ENCODE measurements at regions not wholly inside any gene's neighbourhood (a gene's known extent, or its start where the extent isn't known, plus 50 kb on each side); places are given as distances from the start of the nearest gene placed in this dataset.
"Not testable (repeated sequence)": the region's sequence is repeated elsewhere in the genome, so short reads cannot be mapped to it uniquely, and the experiment has no call there.

DNA sequence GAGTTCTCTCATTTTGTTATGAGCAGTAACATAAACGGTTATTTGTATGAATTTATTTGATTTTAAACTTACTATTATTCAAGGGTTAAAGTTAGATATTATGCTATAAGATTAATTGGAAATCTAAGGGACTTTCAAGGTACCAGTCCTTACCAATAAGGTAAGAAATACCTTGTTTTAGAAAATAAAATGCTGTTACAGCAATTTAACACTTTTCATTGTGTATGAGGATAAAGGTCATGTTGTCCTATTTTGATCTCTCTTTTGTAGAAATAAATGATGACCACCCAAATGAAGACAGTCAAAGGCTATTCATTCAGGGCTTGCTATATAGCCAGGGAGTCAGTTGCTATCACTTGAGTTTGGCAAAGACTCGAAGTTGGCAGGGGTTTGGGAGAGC, 1185.9 kb upstream of the GOT2 start:
- DNase-seq: no peak

DNA sequence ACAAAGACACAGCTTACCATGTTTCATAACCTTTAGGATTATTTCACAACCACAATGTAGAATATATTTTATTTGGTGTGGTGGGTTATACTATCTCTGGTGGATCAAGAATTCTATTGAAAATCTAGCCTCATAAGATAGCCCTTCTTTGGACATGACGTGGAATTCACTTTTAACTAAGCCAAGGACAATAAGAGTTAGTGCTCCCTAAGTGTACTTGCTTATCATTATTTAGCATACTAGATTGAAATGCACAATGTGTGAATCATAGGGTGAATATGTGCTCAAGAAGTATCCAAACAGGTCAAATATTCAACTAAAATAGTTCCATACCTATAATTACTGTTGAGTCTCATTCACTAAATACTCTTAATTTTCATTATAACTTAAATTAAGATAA, 1179.5 kb upstream of the GOT2 start:
- no peak for DNase-seq

DNA sequence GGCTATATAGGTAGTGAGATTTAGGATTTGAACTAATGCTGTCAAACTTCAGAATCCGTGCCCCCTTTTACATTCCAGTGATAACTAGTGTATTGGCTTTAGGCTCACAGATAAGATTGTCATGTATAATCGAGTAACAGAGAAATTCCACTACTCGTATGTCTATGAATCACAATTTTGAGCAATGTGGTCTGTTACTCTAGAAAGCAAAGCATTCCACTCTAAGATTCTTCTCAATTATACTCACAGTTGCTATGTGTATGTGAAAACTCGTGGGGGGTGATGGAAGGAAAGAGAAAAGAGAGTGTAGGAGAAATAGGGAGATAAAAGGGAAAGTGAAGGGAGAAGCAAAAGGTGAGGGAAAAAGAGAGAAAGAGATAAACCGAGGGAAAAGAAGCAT, 1175.1 kb upstream of the GOT2 start:
- no peak for DNase-seq

DNA sequence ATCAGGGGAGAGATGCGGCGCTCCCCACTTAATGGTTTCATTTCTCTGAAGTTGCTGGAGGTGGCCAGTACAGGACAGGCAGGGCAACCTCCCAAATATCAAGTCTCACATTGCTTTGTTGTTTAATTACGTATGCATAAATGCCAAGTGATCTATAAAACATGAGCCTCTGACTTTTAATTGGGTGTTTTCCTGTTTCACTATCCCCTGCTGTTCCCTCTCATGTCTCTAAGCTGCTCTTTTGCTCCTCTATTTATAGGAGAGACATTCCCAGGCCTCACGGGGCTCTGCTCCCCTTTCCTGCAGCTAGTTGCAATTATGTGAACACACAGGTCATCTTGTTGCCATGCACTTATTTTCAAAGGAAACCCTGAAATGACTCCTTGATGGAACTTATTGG, 1173.5 kb upstream of the GOT2 start:
- no peak for DNase-seq

DNA sequence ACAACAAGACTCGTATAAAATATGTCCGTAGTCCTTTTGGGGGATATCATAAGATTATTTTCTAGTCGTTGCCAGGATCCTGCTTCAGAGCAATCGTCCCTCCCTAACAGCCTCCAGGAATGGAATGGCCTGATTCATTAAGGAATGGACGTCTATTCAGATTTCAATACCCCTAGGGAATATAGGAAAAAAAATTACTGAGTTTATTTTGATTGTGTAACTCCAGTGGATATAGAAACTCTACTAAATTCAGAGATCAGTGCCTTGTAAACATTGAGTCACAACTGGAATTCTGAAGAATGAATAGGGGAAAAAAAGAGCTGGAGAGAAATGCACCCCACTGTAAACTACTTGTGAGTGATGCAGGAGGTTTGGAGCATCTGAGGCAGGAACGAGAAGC, 1171.5 kb upstream of the GOT2 start:
- no peak for DNase-seq

DNA sequence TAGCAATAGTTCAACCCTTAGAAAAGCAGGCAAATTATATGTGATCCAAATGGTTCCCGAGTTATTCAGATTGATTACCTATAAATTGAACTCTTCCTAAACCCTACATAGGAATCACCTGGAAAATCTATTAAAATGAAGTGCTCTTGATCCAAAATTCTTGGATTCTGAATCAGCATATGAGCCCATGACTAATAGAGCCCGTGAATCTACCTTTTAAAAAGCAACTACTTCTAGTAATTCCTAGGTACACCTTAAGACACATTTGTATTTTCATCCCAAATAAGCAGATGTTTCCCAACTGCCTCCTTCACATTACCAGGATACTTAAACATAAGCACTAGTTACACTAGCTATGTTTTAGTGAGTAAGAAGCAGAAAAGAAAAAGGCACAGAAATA, 1171.0 kb upstream of the GOT2 start:
- DNase-seq: no peak

DNA sequence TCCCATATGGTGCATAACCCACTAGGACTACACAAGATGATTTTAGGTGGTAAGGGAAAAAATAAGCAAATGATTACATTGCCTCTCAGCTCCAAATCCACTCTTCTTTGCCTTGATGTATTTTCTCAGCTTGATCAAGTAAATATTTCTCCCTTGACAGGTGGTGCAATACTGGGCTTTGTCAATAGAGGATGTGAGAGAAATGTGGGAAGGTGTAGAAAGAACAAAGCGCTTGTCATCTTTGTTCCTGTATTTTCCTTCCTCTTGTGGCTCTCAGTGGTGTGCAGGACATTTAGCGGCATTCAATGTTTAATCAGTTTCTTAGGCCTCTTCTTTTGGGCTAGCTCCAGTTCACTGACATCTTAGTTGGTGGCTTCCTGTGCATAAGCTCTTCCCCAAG, 1165.8 kb upstream of the GOT2 start:
- no peak for DNase-seq

DNA sequence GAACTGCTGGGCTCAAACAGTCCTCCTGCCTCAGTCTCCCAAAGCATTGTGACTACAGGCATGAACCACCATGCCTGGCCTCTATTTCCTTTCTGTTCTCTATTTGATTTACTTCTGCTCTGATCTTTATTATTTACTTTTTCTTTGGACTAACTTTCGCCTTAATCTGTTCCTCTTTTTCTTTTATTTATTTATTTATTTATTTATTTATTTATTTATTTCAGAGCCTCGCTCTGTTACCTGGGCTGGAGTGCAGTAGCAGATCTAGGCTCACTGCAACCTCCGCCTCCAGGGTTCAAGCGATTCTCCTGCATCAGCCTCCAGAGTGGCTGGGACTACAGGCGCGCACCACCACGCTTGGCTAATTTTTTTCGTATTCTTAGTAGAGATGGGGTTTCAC, 1158.3 kb upstream of the GOT2 start:
- DNase-seq: no peak

DNA sequence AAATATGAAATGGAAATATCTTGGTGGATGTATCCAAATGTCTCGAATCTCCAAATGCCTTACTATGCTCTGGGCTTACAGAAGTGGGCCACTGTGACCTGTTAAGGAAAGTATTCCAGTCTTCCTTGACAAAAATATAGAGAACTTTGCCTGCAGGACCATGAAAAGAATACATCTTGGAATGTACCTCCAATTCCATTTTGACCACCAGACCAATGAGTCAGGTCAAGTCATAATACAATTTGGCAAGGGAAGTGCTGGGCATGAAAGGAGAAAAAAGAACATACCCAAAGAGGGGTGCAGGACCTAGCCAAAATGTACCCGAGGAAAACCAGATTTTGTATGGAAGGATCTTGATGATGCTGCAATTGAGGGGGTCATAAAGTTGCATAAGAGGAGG, 1153.7 kb upstream of the GOT2 start:
- DNase-seq: no peak

DNA sequence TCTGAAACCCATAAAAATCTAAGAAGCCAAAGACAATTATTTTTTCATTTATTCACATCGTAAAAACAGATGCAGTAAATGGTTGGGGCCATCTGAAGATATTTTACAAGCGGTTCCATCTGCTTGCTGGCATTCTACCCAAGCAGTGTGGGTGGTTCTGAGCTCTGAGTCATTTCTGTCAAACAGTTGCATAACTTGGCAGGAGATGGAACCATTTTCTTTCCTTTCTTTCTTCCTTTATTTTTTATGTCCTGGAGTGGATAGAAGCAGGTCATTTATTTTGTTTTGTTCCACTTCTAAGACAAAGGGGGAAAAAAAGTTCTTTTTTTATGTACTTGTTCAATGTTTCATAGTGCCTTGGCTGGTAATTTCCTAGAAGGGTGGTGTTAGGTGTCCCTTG, 1151.9 kb upstream of the GOT2 start:
- DNase-seq: no peak

DNA sequence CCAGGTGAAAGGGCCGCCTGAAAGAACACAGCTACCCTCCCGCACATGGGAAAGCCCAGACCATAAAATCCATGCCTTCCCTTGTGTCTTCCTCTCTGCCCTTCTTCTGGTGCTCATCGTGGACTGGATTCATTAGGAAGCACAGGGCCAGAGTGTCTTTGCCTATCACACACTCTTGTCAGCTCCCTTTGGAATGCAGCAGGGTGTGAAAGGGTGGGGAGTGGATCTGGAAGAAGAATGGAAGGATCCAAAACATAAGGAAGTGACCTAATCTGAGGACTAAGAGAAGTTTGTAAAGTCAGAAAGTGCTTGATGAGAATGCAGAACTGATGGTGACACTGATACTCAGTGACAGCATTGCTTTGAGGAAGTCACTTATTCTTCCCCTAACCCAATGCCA, 1147.3 kb upstream of the GOT2 start:
- no peak for DNase-seq

DNA sequence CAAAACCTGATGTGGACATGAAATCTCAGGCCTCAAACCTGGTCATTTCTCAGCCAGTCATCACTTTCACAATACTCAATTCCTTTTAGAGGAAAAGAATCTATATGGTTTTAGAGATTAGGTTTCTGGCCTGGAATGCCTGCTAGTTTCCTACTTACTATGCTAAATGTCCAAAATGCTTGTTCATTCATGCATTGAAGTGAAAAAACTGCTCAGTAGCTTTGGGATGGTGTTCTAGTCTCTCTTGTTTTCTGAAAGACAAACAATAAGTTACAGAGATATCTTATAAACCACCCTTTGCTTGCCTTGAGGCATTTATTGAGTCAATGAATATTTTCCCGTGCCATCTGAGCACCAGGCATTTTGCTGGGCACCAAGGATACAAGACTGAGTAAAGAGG, 1146.5 kb upstream of the GOT2 start:
- no peak for DNase-seq

DNA sequence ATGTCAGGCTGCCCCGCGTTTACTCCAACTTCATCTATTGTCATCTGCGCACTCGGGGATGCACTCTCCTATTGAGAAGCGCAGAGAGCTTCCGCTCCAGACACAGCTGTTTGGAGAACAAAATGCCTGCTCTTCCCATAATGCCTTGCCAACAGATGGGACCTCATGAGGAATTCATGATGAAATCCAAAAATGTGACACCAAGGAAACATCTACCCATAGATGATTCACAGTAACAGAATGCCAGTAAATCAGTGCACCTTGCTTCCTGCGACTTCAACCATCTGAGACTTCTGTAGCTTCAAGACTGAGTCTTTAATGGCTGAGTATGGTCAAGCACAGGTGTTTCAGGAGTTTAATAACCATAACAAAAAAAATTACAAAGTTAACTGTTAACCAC, 1144.9 kb upstream of the GOT2 start:
- no peak for DNase-seq

DNA sequence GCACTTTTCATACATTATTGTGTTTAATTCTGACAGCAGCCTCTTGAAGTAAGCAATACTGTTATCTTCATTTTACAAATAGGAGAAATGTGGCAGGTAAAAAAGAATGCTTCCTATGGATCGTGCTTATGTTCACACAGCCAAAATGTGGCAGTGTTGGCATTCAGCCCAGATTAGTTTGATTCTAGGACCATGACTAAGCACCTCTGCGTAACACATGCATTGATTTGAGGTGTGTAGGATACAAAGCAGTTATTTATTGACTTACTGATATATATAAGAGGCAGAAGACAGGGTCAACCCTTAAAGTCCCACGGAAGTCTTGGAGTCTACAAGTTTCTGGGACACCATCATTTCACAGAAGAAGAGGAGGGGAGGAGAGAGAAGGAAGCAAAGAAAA, 1144.4 kb upstream of the GOT2 start:
- DNase-seq: no peak

DNA sequence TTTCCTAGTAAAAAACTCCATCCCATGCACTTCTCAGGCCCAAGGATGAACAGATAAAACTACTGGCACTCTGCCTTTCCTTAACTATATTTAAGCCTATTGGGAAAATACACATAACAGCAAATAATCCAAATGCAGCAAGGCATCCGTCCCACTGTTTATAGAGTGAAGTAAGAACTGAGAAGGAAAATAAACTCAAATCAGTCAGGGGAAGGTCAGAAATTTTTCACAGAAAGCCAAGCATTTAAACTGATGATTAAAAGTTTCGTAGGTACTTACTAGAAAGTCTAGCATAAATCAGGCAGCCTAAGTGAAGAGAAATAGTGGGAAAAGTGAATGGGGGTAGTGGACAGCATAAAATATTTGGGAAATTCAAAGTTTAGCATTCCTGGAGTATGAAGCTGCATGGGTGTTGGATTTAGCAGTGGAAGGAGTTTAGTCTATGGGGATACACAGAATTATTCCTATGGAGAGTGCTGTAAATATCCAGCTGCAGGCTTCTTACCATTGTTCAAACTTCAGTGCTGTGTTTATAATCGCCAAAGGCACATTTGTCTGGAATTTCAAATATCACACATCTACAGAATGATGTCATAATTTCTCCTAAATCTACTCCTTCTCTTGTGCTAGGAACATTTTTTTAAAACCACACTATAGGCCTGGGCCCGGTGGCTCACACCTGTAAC, 1131.0 kb upstream of the GOT2 start:
- no peak for DNase-seq

DNA sequence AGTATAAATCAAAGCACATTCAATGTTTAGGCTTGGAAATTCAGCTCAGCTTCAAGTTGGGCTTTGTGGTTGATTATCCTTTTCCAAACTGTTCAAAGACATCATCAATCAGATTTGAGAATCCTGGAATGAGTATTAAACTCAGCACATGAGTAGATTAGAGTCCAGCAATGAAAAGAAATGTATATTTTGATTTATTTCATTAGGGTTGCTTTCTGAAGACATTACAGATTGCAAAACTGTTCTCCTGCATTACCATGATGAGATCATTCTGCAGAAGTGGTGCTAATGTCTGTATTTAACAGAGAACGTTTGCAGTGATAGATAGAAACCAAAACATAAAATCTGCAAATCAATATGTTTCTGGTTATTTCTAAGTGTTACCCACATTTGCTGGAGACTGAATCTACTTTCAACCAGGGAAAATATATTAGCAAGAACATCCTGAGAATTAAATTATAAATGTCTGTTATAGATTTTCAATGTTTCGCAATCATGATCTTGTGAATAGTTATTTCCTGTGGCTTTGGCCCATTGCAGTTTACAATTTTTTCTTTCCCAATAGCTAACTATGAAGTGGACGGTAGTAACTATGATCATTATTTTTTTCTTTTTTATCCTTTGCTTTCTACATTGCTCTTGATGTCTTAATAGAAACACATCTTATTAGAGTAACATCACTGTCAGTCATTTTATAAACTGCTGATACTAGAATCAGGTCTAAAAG, 1125.7 kb upstream of the GOT2 start:
- DNase-seq: no peak

DNA sequence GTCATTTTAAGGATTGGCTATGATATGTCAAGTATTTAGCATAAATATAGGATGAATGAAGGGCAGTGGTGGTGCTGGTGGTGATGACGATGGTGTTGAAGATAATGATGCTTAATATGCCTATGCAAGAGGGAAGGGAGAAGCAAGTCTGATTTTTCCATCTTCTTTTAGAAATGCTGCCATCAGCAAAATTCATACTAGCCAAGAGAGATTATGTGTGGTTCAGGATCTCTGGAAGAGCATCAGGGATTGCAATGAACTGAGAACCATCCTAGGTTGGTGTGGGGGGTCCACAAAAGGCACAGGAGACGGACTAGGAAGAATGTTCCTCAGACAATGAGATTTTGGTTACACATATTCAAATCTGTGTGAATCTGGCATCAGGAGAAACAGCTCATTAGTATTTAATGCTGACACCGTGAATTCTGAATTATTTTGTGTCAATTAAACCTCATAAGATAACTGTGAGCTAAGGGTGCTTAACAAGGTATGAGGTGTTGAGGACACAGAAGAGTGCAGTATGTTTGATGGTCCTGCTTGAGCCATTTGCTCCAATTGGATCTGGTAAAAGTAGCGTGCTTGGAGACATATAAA, 1120.8 kb upstream of the GOT2 start:
- no peak for DNase-seq

DNA sequence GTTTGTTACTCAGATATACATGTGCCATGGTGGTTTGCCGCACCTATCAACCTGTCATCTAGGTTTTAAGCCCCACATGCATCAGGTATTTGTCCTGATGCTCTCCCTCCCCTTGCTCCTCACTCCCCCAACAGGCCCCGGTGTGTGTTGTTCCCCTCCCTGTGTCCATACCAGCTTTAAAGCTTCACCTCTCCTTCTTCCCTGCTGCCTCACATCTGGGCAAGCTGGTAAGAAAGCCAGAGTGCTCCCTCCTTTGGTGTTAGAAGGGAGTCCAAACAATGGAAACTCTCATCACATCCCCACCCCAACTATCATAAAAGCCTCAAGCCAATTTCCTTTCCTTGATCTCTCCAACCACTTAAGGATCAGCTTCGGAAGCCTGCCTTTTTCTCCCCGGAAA, 1115.6 kb upstream of the GOT2 start:
- no peak for DNase-seq

DNA sequence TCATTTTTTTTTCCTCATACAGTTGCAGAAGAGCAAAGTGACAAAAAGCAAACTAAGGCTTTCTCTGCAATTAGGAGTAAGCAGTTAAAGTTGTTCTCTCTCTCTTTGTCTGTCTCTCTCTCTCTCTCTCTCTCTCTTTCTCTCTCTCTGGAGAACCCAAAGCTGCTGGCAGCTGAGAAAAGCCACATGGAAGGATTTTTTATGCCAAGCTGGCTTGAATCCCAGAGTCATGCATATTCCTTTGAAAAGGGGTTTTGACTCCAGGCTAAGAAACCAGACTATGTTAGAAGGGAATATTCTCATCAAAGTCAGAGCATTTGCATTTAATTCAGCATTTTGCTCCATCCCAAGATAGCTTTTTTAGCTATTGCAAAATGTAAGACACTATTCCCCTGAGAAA, 1114.2 kb upstream of the GOT2 start:
- DNase-seq: no peak

DNA sequence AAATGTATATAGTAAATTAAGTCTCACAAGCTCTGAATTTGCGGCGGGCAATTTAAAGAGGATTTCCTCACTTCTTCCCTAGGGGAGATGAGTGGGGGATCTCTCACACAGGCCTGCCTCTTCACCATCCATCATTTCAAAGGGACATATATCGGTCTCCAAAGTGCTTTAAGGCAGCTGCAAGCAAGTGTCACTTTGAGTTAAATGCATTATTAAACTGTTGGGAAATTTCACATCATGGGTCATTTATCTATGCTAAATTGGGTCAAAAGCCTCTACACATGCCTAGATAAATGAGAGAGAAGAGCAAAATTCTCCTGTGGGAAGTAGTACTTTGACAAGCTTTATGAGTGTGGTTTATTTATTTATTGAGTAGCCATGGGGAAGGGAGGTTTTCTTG, 1106.1 kb upstream of the GOT2 start:
- DNase-seq: no peak

DNA sequence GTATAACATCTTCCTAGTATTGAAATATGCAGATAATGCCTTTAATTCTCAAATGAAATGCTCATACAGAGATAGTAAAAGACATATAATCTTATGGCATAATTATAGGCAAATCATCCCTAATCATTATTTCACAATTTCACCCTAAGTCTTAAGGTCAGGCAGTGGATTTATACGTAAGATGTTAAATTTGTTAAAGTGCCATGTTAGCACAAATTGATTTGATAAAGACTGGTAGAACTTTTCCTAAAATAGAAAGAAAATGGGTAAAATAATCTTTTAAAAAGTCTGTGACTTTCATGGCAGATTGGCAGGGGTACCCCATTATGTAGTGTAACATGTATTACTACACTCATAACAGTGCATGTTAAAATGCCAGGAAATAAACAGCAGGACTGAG, 1092.7 kb upstream of the GOT2 start:
- DNase-seq: no peak

DNA sequence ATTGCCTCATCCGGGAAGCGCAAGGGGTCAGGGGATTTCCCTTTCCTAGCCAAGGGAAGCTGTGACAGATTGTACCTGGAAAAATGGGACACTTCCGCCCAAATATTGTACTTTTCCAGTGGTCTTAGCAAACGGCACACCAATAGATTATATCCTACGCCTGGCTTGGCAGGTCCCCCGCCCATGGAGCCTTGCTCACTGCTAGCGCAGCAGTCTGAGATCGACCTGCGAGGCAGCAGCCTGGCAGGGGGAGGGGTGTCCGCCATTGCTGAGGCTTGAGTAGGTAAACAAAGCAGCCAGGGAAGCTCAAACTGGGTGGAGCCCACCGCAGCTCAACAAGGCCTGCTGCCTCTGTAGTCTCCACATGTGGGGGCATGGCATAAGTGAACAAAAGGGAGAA, 1075.4 kb upstream of the GOT2 start:
- not testable (repeated sequence) for DNase-seq

DNA sequence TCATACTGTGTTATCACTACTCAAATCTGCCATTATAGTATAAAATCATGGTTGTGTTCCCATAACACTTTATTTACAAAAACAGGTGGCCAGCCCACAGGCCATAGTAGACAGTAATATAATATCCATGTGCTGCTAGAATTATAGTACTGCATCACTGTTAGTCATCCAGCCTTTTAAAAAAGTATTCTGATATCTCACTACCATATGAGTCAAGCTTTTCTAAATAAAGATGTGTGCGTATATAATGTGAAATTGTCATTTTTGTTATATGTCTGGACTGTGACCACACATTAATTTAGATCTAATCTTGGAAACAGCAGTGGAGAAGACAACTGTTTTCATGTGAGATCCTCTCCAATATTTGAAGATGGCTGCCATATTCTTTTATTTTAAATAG, 1049.1 kb upstream of the GOT2 start:
- no peak for DNase-seq

DNA sequence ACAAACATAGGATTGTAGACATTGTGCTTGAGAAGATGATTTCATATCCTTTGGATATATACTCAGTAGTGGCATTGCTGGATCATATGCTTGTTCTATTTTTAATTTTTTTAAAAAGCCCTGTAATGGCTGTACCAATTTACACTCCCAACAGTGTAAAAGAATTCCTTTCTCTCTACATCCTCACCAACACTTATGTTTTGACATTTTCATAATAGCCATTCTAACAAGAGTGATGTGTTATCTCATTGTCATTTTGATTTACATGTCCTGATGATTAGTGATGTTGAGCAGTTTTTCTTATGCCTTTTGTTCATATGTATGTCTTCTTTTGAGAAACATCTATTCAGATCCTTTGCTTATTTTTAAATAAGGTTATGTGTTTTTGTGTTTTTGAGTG, 1039.2 kb upstream of the GOT2 start:
- no peak for DNase-seq

DNA sequence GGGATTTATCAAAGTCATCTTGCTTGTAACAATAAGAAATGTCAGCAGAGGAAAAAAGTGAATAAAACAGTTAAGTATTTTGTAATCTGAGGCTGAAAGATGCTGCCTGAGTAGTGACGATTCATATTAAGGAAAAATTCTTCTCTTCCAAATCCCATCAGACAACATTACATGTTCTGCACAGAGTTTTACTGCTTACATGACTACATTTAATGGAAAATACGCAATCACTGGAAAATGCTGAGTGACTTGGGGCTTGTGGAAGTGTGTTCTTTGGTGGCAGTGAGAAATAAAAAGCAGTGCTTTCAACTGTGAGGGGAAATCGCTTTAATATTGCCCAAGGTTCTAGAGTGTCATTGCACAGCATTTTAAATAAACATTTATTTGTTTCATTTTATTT, 1025.2 kb upstream of the GOT2 start:
- DNase-seq: no peak

Data from SIG-M5 (cell line).